Prostate gland (tissue), 2 donors: ENCODE measurements at regions not wholly inside any gene's neighbourhood (a gene's known extent, or its start where the extent isn't known, plus 50 kb on each side); places are given as distances from the start of the nearest gene placed in this dataset.

ENCODE experiments used
- POLR2A ChIP-seq: fragments of 450-650 bp; IDR thresholded peaks from one replicate; pipeline ENCODE4 v1.6.1; 2016; ENCODE audit warnings: antibody characterized with exemption, mild to moderate bottlenecking
- TF ChIP-seq, protein P1 (sequence below), 4 experiments: fragments of 200-600 bp in 2 of 4; fragments of 450-650 bp in 2 of 4; sonication (generic) in 2 of 4; IDR thresholded peaks; 1 replicate in 3 of 4; 2 replicates in 1 of 4; pipeline ENCODE4 v1.5.1; 2016 to 2019; ENCODE audit warnings: antibody characterized with exemption in 4 of 4, mild to moderate bottlenecking in 2 of 4, moderate library complexity in 2 of 4

DNA sequence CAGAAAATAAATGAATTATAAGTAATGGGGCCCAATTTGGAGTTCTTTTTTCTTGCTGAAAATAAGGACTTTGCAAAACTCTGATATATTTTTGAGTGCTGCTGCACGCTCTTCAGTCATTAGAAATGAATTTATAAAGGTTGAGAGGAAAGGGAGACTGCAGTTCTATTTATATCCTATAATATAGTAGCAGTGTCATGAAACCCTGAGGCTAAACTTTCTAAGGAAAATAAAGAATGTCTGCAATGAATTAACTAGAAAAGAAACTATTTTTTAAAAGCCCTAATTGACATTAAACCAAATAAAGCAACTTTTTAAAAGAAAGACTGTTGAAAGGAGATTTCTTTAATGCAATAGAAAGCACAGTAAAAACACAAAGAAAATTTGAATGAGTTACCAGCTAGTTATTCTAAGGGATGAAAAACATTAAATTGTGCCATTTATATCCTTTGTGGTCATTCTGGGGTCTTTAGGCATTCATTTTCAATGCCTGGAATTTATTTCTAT, 1072.8 kb upstream of the TMEFF2 start:
- TF ChIP-seq, protein P1, sequence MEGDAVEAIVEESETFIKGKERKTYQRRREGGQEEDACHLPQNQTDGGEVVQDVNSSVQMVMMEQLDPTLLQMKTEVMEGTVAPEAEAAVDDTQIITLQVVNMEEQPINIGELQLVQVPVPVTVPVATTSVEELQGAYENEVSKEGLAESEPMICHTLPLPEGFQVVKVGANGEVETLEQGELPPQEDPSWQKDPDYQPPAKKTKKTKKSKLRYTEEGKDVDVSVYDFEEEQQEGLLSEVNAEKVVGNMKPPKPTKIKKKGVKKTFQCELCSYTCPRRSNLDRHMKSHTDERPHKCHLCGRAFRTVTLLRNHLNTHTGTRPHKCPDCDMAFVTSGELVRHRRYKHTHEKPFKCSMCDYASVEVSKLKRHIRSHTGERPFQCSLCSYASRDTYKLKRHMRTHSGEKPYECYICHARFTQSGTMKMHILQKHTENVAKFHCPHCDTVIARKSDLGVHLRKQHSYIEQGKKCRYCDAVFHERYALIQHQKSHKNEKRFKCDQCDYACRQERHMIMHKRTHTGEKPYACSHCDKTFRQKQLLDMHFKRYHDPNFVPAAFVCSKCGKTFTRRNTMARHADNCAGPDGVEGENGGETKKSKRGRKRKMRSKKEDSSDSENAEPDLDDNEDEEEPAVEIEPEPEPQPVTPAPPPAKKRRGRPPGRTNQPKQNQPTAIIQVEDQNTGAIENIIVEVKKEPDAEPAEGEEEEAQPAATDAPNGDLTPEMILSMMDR (IDR thresholded peaks at IDR 0.05) = no peak
- no peak for TF ChIP-seq POLR2A
